HepG2 (cell line): ENCODE measurements at regions not wholly inside any gene's neighbourhood (a gene's known extent, or its start where the extent isn't known, plus 50 kb on each side); places are given as distances from the start of the nearest gene placed in this dataset.

Source experiments
- ATAC-seq: fragments of 200-7000 bp; cut with Tn5 transposase; 3 replicates; pipeline ENCODE4 v1.9.1; 2020; ENCODE audit warnings: mild to moderate bottlenecking, moderate library complexity
- BruUV-seq: library from RNA; stranded (reverse); fragments of 400-500 nt; replicated peaks from 2 replicates; lab custom pipeline; 2021; lab: Mats Ljungman, UMichigan
- CTCF ChIA-PET: fragments of 300-600 bp; formaldehyde crosslinking; extraction: SDS; loops from one replicate; lab custom pipeline; 2021; ENCODE audit warnings: low total read pairs, inconsistent platforms, low intra/inter-chr PET ratio; lab: Yijun Ruan, JAX
- POLR2A ChIA-PET: fragments of 350-600 bp; sonication (Branson Sonifier 250); formaldehyde crosslinking; loops from one replicate; lab custom pipeline; 2020; ENCODE audit warnings: antibody characterized with exemption, inconsistent platforms; lab: Yijun Ruan, JAX
- DNase-seq: peaks from one replicate; pipeline ENCODE4 v3.0.0-alpha.2; 2015; ENCODE audit warnings: low spot score
- FAIRE-seq: peaks from 3 replicates; lab custom pipeline; 2011; peaks lifted over from hg19 to GRCh38; lab: Jason Lieb, UNC
- H2AFZ ChIP-seq: one replicate; pipeline ENCODE4 v1.6.1; 2011; ENCODE audit warnings: low read length, inconsistent platforms
- H3K27ac ChIP-seq: fragments of 300-600 bp; 3 replicates; pipeline ENCODE4 v1.8.0; 2011; ENCODE audit warnings: mixed run types, mild to moderate bottlenecking, mixed read lengths, low read length, inconsistent platforms; ENCODE audit not compliant: insufficient read depth; ENCODE audit errors: extremely low read length
- H3K27me3 ChIP-seq, 2 experiments: fragments of 200-600 bp in 1 of 2; 2 replicates in 1 of 2; 3 replicates in 1 of 2; pipeline versions ENCODE4 v1.6.0 to v1.8.0; 2011; ENCODE audit warnings: low read length in 2 of 2, mild to moderate bottlenecking in 2 of 2, moderate library complexity in 2 of 2, inconsistent platforms in 1 of 2; ENCODE audit not compliant: insufficient read depth in 2 of 2, control insufficient read depth in 1 of 2
- H3K36me3 ChIP-seq, 2 experiments: fragments of 200-600 bp in 1 of 2; replicated peaks in 1 of 2; 2 replicates in 1 of 2; 3 replicates in 1 of 2; pipeline versions ENCODE4 v1.5.1 to v1.8.0; 2011; ENCODE audit warnings: low read length in 2 of 2, inconsistent platforms in 1 of 2; ENCODE audit not compliant: insufficient read depth in 2 of 2, control insufficient read depth in 1 of 2
- H3K4me1 ChIP-seq: 2 replicates; pipeline ENCODE4 v1.5.1; 2012; ENCODE audit warnings: low read length, inconsistent platforms; ENCODE audit not compliant: insufficient read depth
- H3K4me2 ChIP-seq: 2 replicates; pipeline ENCODE4 v1.6.0; 2011; ENCODE audit warnings: low read depth, low read length, inconsistent platforms
- H3K4me3 ChIP-seq, 3 experiments: fragments of 200-600 bp in 1 of 3; sonication (generic), shearing (Covaris generic) in 1 of 3; replicated peaks in 1 of 3; 2 replicates each; pipeline ENCODE4 v1.5.1; 2011 to 2016; ENCODE audit warnings: low read length in 3 of 3, inconsistent platforms in 2 of 3, low read depth in 2 of 3, mild to moderate bottlenecking in 2 of 3, control low read depth in 1 of 3, mixed read lengths in 1 of 3; ENCODE audit not compliant: insufficient read depth in 1 of 3
- H3K79me2 ChIP-seq: one replicate; pipeline ENCODE4 v1.6.1; 2011; ENCODE audit warnings: low read length, inconsistent platforms; ENCODE audit not compliant: insufficient read depth
- H3K9ac ChIP-seq: 2 replicates; pipeline ENCODE4 v1.6.0; 2011; ENCODE audit warnings: mild to moderate bottlenecking, low read depth, low read length, inconsistent platforms; ENCODE audit not compliant: insufficient read depth
- H3K9me3 ChIP-seq: 2 replicates; pipeline ENCODE4 v1.5.1; 2012; ENCODE audit warnings: mild to moderate bottlenecking, low read length
- H4K20me1 ChIP-seq: 2 replicates; pipeline ENCODE4 v1.6.0; 2011; ENCODE audit warnings: inconsistent platforms, mild to moderate bottlenecking, low read length, moderate library complexity; ENCODE audit not compliant: insufficient read depth
- AHDC1 ChIP-seq: sonication (generic); formaldehyde crosslinking; IDR thresholded peaks from 2 replicates; pipeline ENCODE4 v1.5.1; 2020; ENCODE audit warnings: mild to moderate bottlenecking, missing genetic modification reagents, borderline replicate concordance
- ATF1 ChIP-seq: IDR thresholded peaks from 2 replicates; pipeline ENCODE4 v1.6.1; 2016; ENCODE audit warnings: mild to moderate bottlenecking, control low read depth
- ATF7-NPFF ChIP-seq: sonication (generic); formaldehyde crosslinking; IDR thresholded peaks from 2 replicates; pipeline ENCODE4 v1.8.1; 2023; ENCODE audit warnings: mild to moderate bottlenecking, low read depth, missing genetic modification reagents, moderate library complexity
- FOXA1 ChIP-seq, 2 experiments: fragments of 450-650 bp in 1 of 2; sonication (generic) in 1 of 2; formaldehyde crosslinking in 1 of 2; IDR thresholded peaks; 2 replicates each; pipeline versions ENCODE4 v1.4.0 to v1.6.1; 2016 to 2020; ENCODE audit warnings: missing genetic modification reagents in 1 of 2
- FOXM1 ChIP-seq: sonication (generic); formaldehyde crosslinking; IDR thresholded peaks from 2 replicates; pipeline ENCODE4 v1.5.0; 2020; ENCODE audit warnings: missing genetic modification reagents
- KDM2A ChIP-seq: sonication (generic); formaldehyde crosslinking; IDR thresholded peaks from 2 replicates; pipeline ENCODE4 v1.4.0; 2020; ENCODE audit warnings: low read depth, missing genetic modification reagents, borderline replicate concordance
- MIXL1 ChIP-seq: IDR thresholded peaks from 2 replicates; pipeline ENCODE4 v1.6.1; 2016
- PAWR ChIP-seq: sonication (generic); formaldehyde crosslinking; IDR thresholded peaks from 2 replicates; pipeline ENCODE4 v1.4.0; 2020; ENCODE audit warnings: missing genetic modification reagents, mild to moderate bottlenecking, borderline replicate concordance
- SUZ12 ChIP-seq: fragments of 150-350 bp; IDR thresholded peaks from 2 replicates; pipeline ENCODE4 v1.6.1; 2014; ENCODE audit warnings: low read depth, low read length
- TARDBP ChIP-seq: sonication (generic); formaldehyde crosslinking; IDR thresholded peaks from 2 replicates; pipeline ENCODE4 v1.8.0; 2022; ENCODE audit warnings: mild to moderate bottlenecking, missing genetic modification reagents
- TBX3 ChIP-seq: fragments of 450-650 bp; IDR thresholded peaks from 2 replicates; pipeline ENCODE4 v1.6.1; 2017; ENCODE audit warnings: antibody characterized with exemption, mild to moderate bottlenecking, inconsistent platforms, borderline replicate concordance
- XRCC5 ChIP-seq: fragments of 200-400 bp; formaldehyde crosslinking; optimal IDR thresholded peaks from 2 replicates; pipeline ENCODE3; 2017; ENCODE audit warnings: mild to moderate bottlenecking, low read length
- ZNF292 ChIP-seq: sonication (generic); formaldehyde crosslinking; IDR thresholded peaks from 2 replicates; pipeline ENCODE4 v1.8.1; 2022; ENCODE audit warnings: mild to moderate bottlenecking, low read depth, missing genetic modification reagents, borderline replicate concordance
- ZNF335 ChIP-seq: sonication (generic); formaldehyde crosslinking; IDR thresholded peaks from 2 replicates; pipeline ENCODE4 v1.4.0; 2020; ENCODE audit warnings: missing genetic modification reagents
- ZNF441 ChIP-seq: sonication (generic); formaldehyde crosslinking; IDR thresholded peaks from 2 replicates; pipeline ENCODE4 v1.7.0; 2021; ENCODE audit warnings: missing genetic modification reagents, borderline replicate concordance
- ZNF557 ChIP-seq: sonication (generic); formaldehyde crosslinking; IDR thresholded peaks from 2 replicates; pipeline ENCODE4 v1.4.0; 2020; ENCODE audit warnings: missing genetic modification reagents
- WGBS: methylation state at CpG from one replicate; pipeline ENCODE4 v1.1.6; 2017; ENCODE audit warnings: low lambda C conversion rate; 5-methylcytosine and 5-hydroxymethylcytosine counted together
- in situ Hi-C: cut with HindIII; loops from 2 replicates; pipeline ENCODE4 v1.10.0; 2017; ENCODE audit warnings: low pct_unique_long_range_greater_than_20kb; ENCODE audit not compliant: extremely low pct_ligation_motif_present
- intact Hi-C: fragments of 100-400 bp; cut with micrococcal nuclease; formaldehyde crosslinking; loops from one replicate; pipeline ENCODE4 v1.10.0; 2022; ENCODE audit not compliant: unreplicated experiment

DNA sequence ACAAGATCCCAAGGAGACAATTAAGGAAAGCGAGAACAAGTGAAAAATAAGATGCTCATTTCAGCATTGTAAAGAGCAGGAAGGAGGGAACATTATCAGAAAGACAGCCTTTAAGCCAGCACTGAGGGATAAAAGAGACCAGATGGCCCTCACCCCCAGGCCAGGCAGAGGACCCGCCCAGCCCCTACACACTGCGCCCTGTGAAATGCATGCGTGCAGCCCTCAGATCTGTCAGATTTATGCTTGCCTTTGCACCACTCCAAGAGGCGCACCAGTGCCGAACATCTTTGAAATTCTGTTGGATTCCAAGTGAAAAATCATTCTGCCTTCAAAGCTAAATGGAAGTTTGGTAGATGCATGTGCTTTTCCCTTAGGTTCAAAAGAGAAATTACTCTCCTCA lies 378.0 kb downstream of the MLLT3 start:
- ChIA-PET POLR2A (no interaction called here), CTCF (no interaction called here)
- TF ChIP-seq ATF7-NPFF (CRISPR knock-in tag): no peak
- TF ChIP-seq ATF1 (CRISPR knock-in tag): no peak
- TF ChIP-seq TBX3: no peak
- TF ChIP-seq ZNF441: no peak
- no peak for TF ChIP-seq FOXM1 (CRISPR knock-in tag)
- no peak for TF ChIP-seq XRCC5
- no peak for TF ChIP-seq ZNF557 (CRISPR knock-in tag)
- no peak for TF ChIP-seq KDM2A (CRISPR knock-in tag)
- no peak for TF ChIP-seq PAWR (CRISPR knock-in tag)
- no peak for TF ChIP-seq MIXL1 (CRISPR knock-in tag)
- TF ChIP-seq AHDC1 (CRISPR knock-in tag): no peak
- TF ChIP-seq TARDBP (CRISPR knock-in tag): no peak
- TF ChIP-seq SUZ12: no peak
- TF ChIP-seq ZNF292: no peak
- TF ChIP-seq ZNF335: no peak
- no peak for TF ChIP-seq FOXA1 (IDR thresholded peaks at IDR 0.05)
- no peak for TF ChIP-seq FOXA1 (CRISPR knock-in tag; IDR thresholded peaks at IDR 0.05)
- DNase-seq: no peak
- no peaks in the 10 kb centered on the region for H3K9me3 ChIP-seq
- no peak overlapping the region for H3K4me3 ChIP-seq
- H3K36me3 ChIP-seq: no peaks in the 10 kb centered on the region
- H3K4me1 ChIP-seq: no peaks in the 10 kb centered on the region
- no peaks in the 10 kb centered on the region for H3K79me2 ChIP-seq
- in situ Hi-C loops (no loop called here), intact Hi-C loops (no loop called here)
- no peak for ATAC-seq
- H3K27me3 ChIP-seq: peaks cover 0 to 3% of the 10 kb centered on the region in 2 experiments; a peak in 1 of 5 replicates
- no peaks in the 10 kb centered on the region for H4K20me1 ChIP-seq
- H2AFZ ChIP-seq: no peak overlapping the region
- no peak overlapping the region for H3K27ac ChIP-seq
- H3K9ac ChIP-seq: no peak overlapping the region
- WGBS: 6% methylated on average over 4 of the region's 6 CpGs
- BruUV-seq: no TSS peak
- H3K4me2 ChIP-seq: no peak overlapping the region
- no peak for FAIRE-seq
